Endothelial cell (in vitro differentiated cells): ENCODE measurements at regions not wholly inside any gene's neighbourhood (a gene's known extent, or its start where the extent isn't known, plus 50 kb on each side); places are given as distances from the start of the nearest gene placed in this dataset.

Experiments used
- DNase-seq: peaks from one replicate; pipeline ENCODE4 v3.0.0; 2021; ENCODE audit warnings: low spot score
- H3K27ac Mint-ChIP-seq: one replicate; pipeline ENCODE4 v1.8.0; 2021; ENCODE audit warnings: mixed read lengths, inconsistent platforms; ENCODE audit not compliant: unreplicated experiment
- H3K27me3 Mint-ChIP-seq: one replicate; pipeline ENCODE4 v1.8.0; 2021; ENCODE audit warnings: mild to moderate bottlenecking, moderate library complexity, mixed read lengths, inconsistent platforms; ENCODE audit not compliant: unreplicated experiment
- H3K36me3 Mint-ChIP-seq: one replicate; pipeline ENCODE4 v1.8.0; 2021; ENCODE audit warnings: mild to moderate bottlenecking, low read depth, mixed read lengths, inconsistent platforms; ENCODE audit not compliant: unreplicated experiment
- H3K4me1 Mint-ChIP-seq: one replicate; pipeline ENCODE4 v1.8.0; 2021; ENCODE audit warnings: mild to moderate bottlenecking, mixed read lengths, inconsistent platforms; ENCODE audit not compliant: unreplicated experiment
- H3K4me3 Mint-ChIP-seq: one replicate; pipeline ENCODE4 v1.8.0; 2021; ENCODE audit warnings: mild to moderate bottlenecking, mixed read lengths, inconsistent platforms; ENCODE audit not compliant: unreplicated experiment
- H3K9me3 Mint-ChIP-seq: one replicate; pipeline ENCODE4 v1.8.0; 2021; ENCODE audit warnings: mixed read lengths, inconsistent platforms; ENCODE audit not compliant: unreplicated experiment
- CTCF ChIP-seq: fragments of 200-600 bp; sonication (generic); IDR thresholded peaks from one replicate; pipeline ENCODE4 v1.5.0; 2021; ENCODE audit warnings: antibody characterized with exemption; ENCODE audit not compliant: unreplicated experiment

DNA sequence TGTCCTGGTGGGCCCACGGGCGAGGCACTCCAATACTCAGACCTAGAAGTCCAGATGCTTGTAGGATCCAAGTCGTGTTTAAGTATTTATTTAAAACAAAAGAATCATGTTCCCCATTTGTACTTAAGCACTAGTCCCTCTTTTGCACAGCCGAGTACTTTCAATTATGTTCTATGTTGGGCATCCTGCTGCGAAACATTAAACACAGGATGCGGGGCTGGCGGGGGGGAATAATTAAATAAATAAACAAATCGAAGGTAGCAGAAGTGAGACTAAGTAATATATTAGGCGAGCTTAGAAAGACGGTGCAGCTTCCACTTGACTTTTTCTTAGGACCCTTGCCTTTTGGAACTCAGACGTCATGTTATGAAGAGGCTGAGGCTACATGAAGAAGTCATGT lies 1129.2 kb upstream of the ACO1 start:
- Mint-ChIP-seq H3K4me3 (no peak overlapping the region), H3K36me3 (no peaks in the 10 kb centered on the region), H3K27me3 (no peaks in the 10 kb centered on the region), H3K4me1 (no peaks in the 10 kb centered on the region), H3K9me3 (no peaks in the 10 kb centered on the region), H3K27ac (no peak overlapping the region)
- no peak for TF ChIP-seq CTCF
- DNase-seq, result no peak

DNA sequence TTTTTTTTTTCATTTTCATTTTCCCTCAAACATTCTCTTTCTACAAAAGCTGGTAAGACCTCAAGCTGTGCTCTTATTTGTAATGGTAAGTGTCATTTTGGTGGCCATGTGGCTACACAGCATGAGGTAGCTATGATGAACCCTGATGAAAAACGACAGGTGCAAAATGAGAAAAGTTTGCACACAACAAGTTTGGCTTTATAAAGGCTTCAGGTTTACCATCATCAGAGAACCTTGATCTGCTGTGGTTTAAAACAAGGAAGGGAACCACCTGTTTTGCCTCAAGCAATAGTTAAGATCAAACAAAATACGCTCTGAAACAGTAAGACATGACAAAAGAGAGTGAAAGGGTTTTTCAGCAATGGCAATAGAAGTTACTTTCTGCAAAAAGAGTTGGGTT lies 1124.6 kb upstream of the ACO1 start:
- H3K4me3 Mint-ChIP-seq, result no peak overlapping the region
- no peaks in the 10 kb centered on the region for H3K9me3 Mint-ChIP-seq
- no peak overlapping the region for H3K27ac Mint-ChIP-seq
- H3K4me1 Mint-ChIP-seq, result no peaks in the 10 kb centered on the region
- no peaks in the 10 kb centered on the region for H3K27me3 Mint-ChIP-seq
- TF ChIP-seq CTCF, result no peak
- H3K36me3 Mint-ChIP-seq, result no peaks in the 10 kb centered on the region
- no peak for DNase-seq

GRCh38 chr9:31272456-31273295 lies 1111.8 kb upstream of the ACO1 start:
- no peak overlapping the region for H3K27ac Mint-ChIP-seq
- no peaks in the 10 kb centered on the region for H3K27me3 Mint-ChIP-seq
- no peak overlapping the region for H3K4me3 Mint-ChIP-seq

GRCh38 chr9:31275419-31275818 lies 1109.0 kb upstream of the ACO1 start:
- no peak overlapping the region for H3K27ac Mint-ChIP-seq
- no peak for DNase-seq
- no peaks in the 10 kb centered on the region for H3K9me3 Mint-ChIP-seq
- H3K36me3 Mint-ChIP-seq, result no peaks in the 10 kb centered on the region
- H3K4me1 Mint-ChIP-seq, result peaks cover 17% of the 10 kb centered on the region
- H3K4me3 Mint-ChIP-seq, result no peak overlapping the region
- no peak for TF ChIP-seq CTCF
- no peaks in the 10 kb centered on the region for H3K27me3 Mint-ChIP-seq

More at GRCh38 chr9:31272456-31273295, 1111.8 kb upstream of the ACO1 start:
- no peaks in the 10 kb centered on the region for H3K9me3 Mint-ChIP-seq
- H3K36me3 Mint-ChIP-seq, result no peaks in the 10 kb centered on the region
- peaks cover 10% of the 10 kb centered on the region for H3K4me1 Mint-ChIP-seq
- TF ChIP-seq CTCF, result no peak
- no peak for DNase-seq

GRCh38 chr9:31290731-31291130 lies 1093.7 kb upstream of the ACO1 start:
- no peak for DNase-seq
- Mint-ChIP-seq H3K27me3 (peaks cover 4% of the 10 kb centered on the region), H3K4me3 (no peak overlapping the region), H3K9me3 (no peaks in the 10 kb centered on the region), H3K4me1 (no peaks in the 10 kb centered on the region), H3K36me3 (no peaks in the 10 kb centered on the region), H3K27ac (no peak overlapping the region)
- TF ChIP-seq CTCF, result no peak
